ENCODE measurements at regions not wholly inside any gene's neighbourhood (a gene's known extent, or its start where the extent isn't known, plus 50 kb on each side); places are given as distances from the start of the nearest gene placed in this dataset.

- no peak overlapping the region for H3K4me3 ChIP-seq
- Mint-ChIP-seq H3K27ac (no peak overlapping the region), H3K36me3 (ENCODE audit: low read depth) (no peaks in the 10 kb centered on the region), H3K27me3 (ENCODE audit: insufficient read depth, low read depth, poor library complexity) (no peaks in the 10 kb centered on the region), H3K4me3 (no peak overlapping the region), H3K4me1 (peaks cover 16% of the 10 kb centered on the region), H3K9me3 (peaks cover 1% of the 10 kb centered on the region; the same call in 1 of the 3 replicates)
- DNase-seq (ENCODE audit: low spot score) = no peak
- no peaks in the 10 kb centered on the region for H4K20me1 ChIP-seq (replicated peaks; ENCODE audit: insufficient read depth)
- peaks cover 13% of the 10 kb centered on the region; the same call in 1 of the 2 replicates for H3K4me1 ChIP-seq (ENCODE audit: insufficient read depth)
- H3F3A ChIP-seq (replicated peaks; ENCODE audit: low read depth) = no peaks in the 10 kb centered on the region
- no peaks in the 10 kb centered on the region for H3K27me3 ChIP-seq (ENCODE audit: insufficient read depth)
- no peaks in the 10 kb centered on the region for H3K79me2 ChIP-seq (replicated peaks; ENCODE audit: insufficient read depth)
- H2AFZ ChIP-seq = no peak overlapping the region
- ATAC-seq = no peak
- no peaks in the 10 kb centered on the region for H3K9me2 ChIP-seq (ENCODE audit: insufficient read depth)
- no peak overlapping the region for H3K4me2 ChIP-seq
- no peaks in the 10 kb centered on the region for H3K36me3 ChIP-seq (ENCODE audit: insufficient read depth)
- TF ChIP-seq REST (IDR thresholded peaks at IDR 0.05; ENCODE audit: unreplicated experiment) (no peak), ZNF462 (CRISPR knock-in tag; IDR thresholded peaks at IDR 0.05) (no peak), CREB1 (CRISPR knock-in tag; IDR thresholded peaks at IDR 0.05; ENCODE audit: low read depth) (no peak), CTCF (conservative IDR thresholded peaks at IDR 0.05; ENCODE audit: low read depth in 2 of 2) (no peak), ZNF114 (CRISPR knock-in tag; IDR thresholded peaks at IDR 0.05) (no peak), NANOG (IDR thresholded peaks at IDR 0.05; ENCODE audit: borderline replicate concordance) (no peak), EZH2 (IDR thresholded peaks at IDR 0.05; ENCODE audit: low read depth, unreplicated experiment) (no peak)
- no peak overlapping the region for H3K27ac ChIP-seq (ENCODE audit: low read depth)
Observed at GRCh38 chr13:22405891-22406290, 735.0 kb downstream of the FGF9 start.

All from GM23338 (cell line).